ENCODE measurements at regions not wholly inside any gene's neighbourhood (a gene's known extent, or its start where the extent isn't known, plus 50 kb on each side); places are given as distances from the start of the nearest gene placed in this dataset.

GRCh38 chr3:115563984-115564383 lies 59.3 kb upstream of the GAP43 start:
- ChIA-PET CTCF (no interaction called here), RAD21 (ENCODE audit: unreplicated experiment) (no interaction called here), POLR2A (no interaction called here), SMC1A (ENCODE audit: uncharacterized antibody, unreplicated experiment) (no interaction called here)
- no peak overlapping the region for H3K27ac ChIP-seq (ENCODE audit: control insufficient read depth, insufficient read depth)
- no peaks in the 10 kb centered on the region for H3K4me1 ChIP-seq (ENCODE audit: control insufficient read depth, insufficient read depth, low read length)
- H3K9ac ChIP-seq (ENCODE audit: control insufficient read depth, insufficient read depth, low read length) = no peak overlapping the region
- H3K36me3 ChIP-seq (ENCODE audit: control insufficient read depth in 2 of 2, insufficient read depth in 2 of 2, low read length in 1 of 2) = no peaks in the 10 kb centered on the region
- no peak overlapping the region for H3K4me2 ChIP-seq (ENCODE audit: control insufficient read depth, insufficient read depth)
- ATAC-seq = no peak
- no TSS peak for BruUV-seq (replicated peaks)
- no peaks in the 10 kb centered on the region; a peak in 1 of 4 replicates for H3K27me3 ChIP-seq (replicated peaks in 1 of 2; ENCODE audit: control insufficient read depth in 2 of 2, insufficient read depth in 2 of 2, low read length in 1 of 2)
- no peaks in the 10 kb centered on the region for H3K79me2 ChIP-seq (ENCODE audit: control insufficient read depth, insufficient read depth, low read length)
- in situ Hi-C loops (cut with MboI) (no loop called here), intact Hi-C loops (cut with micrococcal nuclease; ENCODE audit: unreplicated experiment) (no loop called here)
- WGBS (ENCODE audit: insufficient coverage, insufficient replicate concordance, low lambda C conversion rate, missing lambda C conversion rate) = 38% methylated on average over 1 of the region's 1 CpG
- H3K4me3 ChIP-seq = no peak overlapping the region
- DNase-seq (ENCODE audit: low read depth, low spot score) = no peak
- no peaks in the 10 kb centered on the region for H3K9me3 ChIP-seq (replicated peaks; ENCODE audit: control insufficient read depth, insufficient read depth, low read length)
- H4K20me1 ChIP-seq (ENCODE audit: control insufficient read depth, insufficient read depth) = no peaks in the 10 kb centered on the region
- no peak for TF ChIP-seq CHD1 (IDR thresholded peaks at IDR 0.05; ENCODE audit: low read depth, low read length)
- H2AFZ ChIP-seq (ENCODE audit: control insufficient read depth, low read depth, low read length) = no peak overlapping the region
- FAIRE-seq = no peak

- no peak for DNase-seq (ENCODE audit: low read depth, low spot score)
- Histone ChIP-seq H3K79me2 (ENCODE audit: control insufficient read depth, insufficient read depth, low read length) (no peaks in the 10 kb centered on the region), H3K9ac (ENCODE audit: control insufficient read depth, insufficient read depth, low read length) (no peak overlapping the region), H3K9me3 (replicated peaks; ENCODE audit: control insufficient read depth, insufficient read depth, low read length) (no peaks in the 10 kb centered on the region), H3K4me3 (no peak overlapping the region), H3K4me1 (ENCODE audit: control insufficient read depth, insufficient read depth, low read length) (no peaks in the 10 kb centered on the region), H3K36me3 (ENCODE audit: control insufficient read depth in 2 of 2, insufficient read depth in 2 of 2, low read length in 1 of 2) (no peaks in the 10 kb centered on the region), H3K27ac (ENCODE audit: control insufficient read depth, insufficient read depth) (no peak overlapping the region), H4K20me1 (ENCODE audit: control insufficient read depth, insufficient read depth) (no peaks in the 10 kb centered on the region), H3K4me2 (ENCODE audit: control insufficient read depth, insufficient read depth) (no peak overlapping the region), H2AFZ (ENCODE audit: control insufficient read depth, low read depth, low read length) (no peak overlapping the region), H3K27me3 (replicated peaks in 1 of 2; ENCODE audit: control insufficient read depth in 2 of 2, insufficient read depth in 2 of 2, low read length in 1 of 2) (no peaks in the 10 kb centered on the region; a peak in 1 of 4 replicates)
- ChIA-PET CTCF (no interaction called here), SMC1A (ENCODE audit: uncharacterized antibody, unreplicated experiment) (no interaction called here), RAD21 (ENCODE audit: unreplicated experiment) (interaction anchor here (0.6 kb wide), 1 partner anchor 205 kb away, joined by 3 read pairs; no protein-coding TSS in a partner anchor), POLR2A (no interaction called here)
- intact Hi-C loops (cut with micrococcal nuclease; ENCODE audit: unreplicated experiment) (no loop called here), in situ Hi-C loops (cut with MboI) (no loop called here)
- no peak for FAIRE-seq
- BruUV-seq (replicated peaks) = no TSS peak
- no peak for ATAC-seq
- WGBS (ENCODE audit: insufficient coverage, insufficient replicate concordance, low lambda C conversion rate, missing lambda C conversion rate) = 38% methylated on average over 1 of the region's 1 CpG
- TF ChIP-seq HDAC2 (IDR thresholded peaks at IDR 0.05) (no peak), RELA (IDR thresholded peaks at IDR 0.05; ENCODE audit: borderline replicate concordance, partially characterized antibody) (no peak), CREM (IDR thresholded peaks at IDR 0.05; ENCODE audit: low read depth) (no peak), TCF7 (IDR thresholded peaks at IDR 0.05; ENCODE audit: borderline replicate concordance) (no peak), MYB (IDR thresholded peaks at IDR 0.05; ENCODE audit: borderline replicate concordance, low read depth, low read length) (no peak), ESRRA (IDR thresholded peaks at IDR 0.05; ENCODE audit: low read length) (no peak), ASH2L (IDR thresholded peaks at IDR 0.05; ENCODE audit: borderline replicate concordance, low read depth) (no peak)
These were observed 51.9 kb upstream of the GAP43 start for GRCh38 chr3:115571413-115571812.
